H1 (cell line): ENCODE measurements at regions not wholly inside any gene's neighbourhood (a gene's known extent, or its start where the extent isn't known, plus 50 kb on each side); places are given as distances from the start of the nearest gene placed in this dataset.

Experiments
- CTCF ChIA-PET: fragments of 300-600 bp; sonication (Branson Sonifier 250); formaldehyde crosslinking; loops from one replicate; lab custom pipeline; 2021; ENCODE audit not compliant: partially characterized antibody; lab: Charles Lee
- POLR2A ChIA-PET: fragments of 300-600 bp; sonication (Branson Sonifier 250); formaldehyde crosslinking; loops from one replicate; lab custom pipeline; 2021; ENCODE audit warnings: inconsistent platforms; ENCODE audit not compliant: partially characterized antibody; lab: Charles Lee
- DNase-seq, 2 experiments: peaks; one replicate each; pipeline versions ENCODE4 v3.0.0 to v3.0.0-alpha.2; 2010 to 2022; ENCODE audit warnings: low spot score in 2 of 2, low read depth in 1 of 2, mixed read lengths in 1 of 2
- FAIRE-seq: peaks from 2 replicates; lab custom pipeline; 2011; peaks lifted over from hg19 to GRCh38; lab: Jason Lieb, UNC
- H2AFZ ChIP-seq: 2 replicates; pipeline ENCODE4 v1.8.1; 2012; ENCODE audit warnings: low read length, inconsistent platforms
- H2AK5ac ChIP-seq: 2 replicates; pipeline ENCODE4 v1.6.1; 2013; ENCODE audit warnings: low read depth, low read length
- H2BK120ac ChIP-seq: replicated peaks from 2 replicates; pipeline ENCODE3; 2013; ENCODE audit warnings: low read depth, low read length, inconsistent platforms
- H2BK12ac ChIP-seq: 2 replicates; pipeline ENCODE4 v1.6.1; 2013; ENCODE audit warnings: low read depth, low read length
- H2BK15ac ChIP-seq: 2 replicates; pipeline ENCODE4 v1.6.1; 2013; ENCODE audit warnings: low read length
- H2BK20ac ChIP-seq: 2 replicates; pipeline ENCODE4 v1.6.1; 2013; ENCODE audit warnings: low read length
- H2BK5ac ChIP-seq: 2 replicates; pipeline ENCODE4 v1.6.1; 2013; ENCODE audit warnings: low read depth, low read length
- H3K14ac ChIP-seq: 2 replicates; pipeline ENCODE4 v1.6.1; 2013; ENCODE audit warnings: inconsistent platforms; ENCODE audit not compliant: insufficient read length
- H3K18ac ChIP-seq: 2 replicates; pipeline ENCODE4 v1.6.1; 2013; ENCODE audit warnings: low read length; ENCODE audit errors: extremely low read depth
- H3K23ac ChIP-seq: 2 replicates; pipeline ENCODE4 v1.6.1; 2013; ENCODE audit warnings: inconsistent platforms; ENCODE audit not compliant: insufficient read length
- H3K23me2 ChIP-seq: 2 replicates; pipeline ENCODE4 v1.6.1; 2013; ENCODE audit warnings: low read depth, low read length
- H3K27ac ChIP-seq: 2 replicates; pipeline ENCODE4 v1.6.1; 2011; ENCODE audit warnings: low read depth, low read length, inconsistent platforms
- H3K27me3 ChIP-seq, 4 experiments: replicated peaks in 1 of 4; 1 replicate in 1 of 4; 2 replicates in 3 of 4; pipeline versions ENCODE4 v1.6.1 to v1.8.1; 2011 to 2013; ENCODE audit warnings: low read length in 3 of 4, mild to moderate bottlenecking in 3 of 4, inconsistent platforms in 2 of 4, mixed read lengths in 2 of 4, moderate library complexity in 1 of 4; ENCODE audit not compliant: control insufficient read depth in 3 of 4, insufficient read depth in 3 of 4; ENCODE audit errors: extremely low read depth in 1 of 4
- H3K36me3 ChIP-seq, 4 experiments: 2 replicates each; pipeline versions ENCODE4 v1.6.1 to v1.8.1; 2011 to 2013; ENCODE audit warnings: mild to moderate bottlenecking in 4 of 4, low read length in 3 of 4, moderate library complexity in 2 of 4, control low read depth in 1 of 4, inconsistent platforms in 1 of 4; ENCODE audit not compliant: insufficient read depth in 4 of 4, control insufficient read depth in 2 of 4
- H3K4ac ChIP-seq: replicated peaks from 2 replicates; pipeline ENCODE3; 2013; ENCODE audit warnings: low read length, low read depth, mixed read lengths, inconsistent platforms; ENCODE audit not compliant: insufficient read length
- H3K4me1 ChIP-seq, 4 experiments: replicated peaks in 1 of 4; 1 replicate in 1 of 4; 2 replicates in 3 of 4; pipeline versions ENCODE4 v1.6.1 to v1.8.1; 2011 to 2013; ENCODE audit warnings: low read length in 3 of 4, inconsistent platforms in 2 of 4, mixed read lengths in 1 of 4; ENCODE audit not compliant: insufficient read depth in 4 of 4, control insufficient read depth in 3 of 4
- H3K4me2 ChIP-seq, 2 experiments: 2 replicates each; pipeline versions ENCODE4 v1.6.1 to v1.8.1; 2011 to 2013; ENCODE audit warnings: low read depth in 2 of 2, low read length in 2 of 2, control low read depth in 1 of 2, inconsistent platforms in 1 of 2, mild to moderate bottlenecking in 1 of 2; ENCODE audit not compliant: insufficient read depth in 1 of 2
- H3K4me3 ChIP-seq, 4 experiments: fragments of 200-600, 300-600 bp in 1 of 4; sonication (generic), shearing (Covaris generic), sonication (Bioruptor Twin) in 1 of 4; 2 replicates each; pipeline versions ENCODE4 v1.5.1 to v1.8.1; 2011 to 2016; ENCODE audit warnings: low read length in 4 of 4, low read depth in 3 of 4, control low read depth in 2 of 4, inconsistent platforms in 2 of 4, mild to moderate bottlenecking in 2 of 4, mixed read lengths in 1 of 4, moderate library complexity in 1 of 4; ENCODE audit not compliant: insufficient read depth in 2 of 4; ENCODE audit errors: extremely low read depth in 1 of 4
- H3K56ac ChIP-seq: replicated peaks from 2 replicates; pipeline ENCODE3; 2013; ENCODE audit warnings: low read depth, mild to moderate bottlenecking, mixed read lengths, low read length, inconsistent platforms; ENCODE audit not compliant: insufficient read length
- H3K79me1 ChIP-seq: 2 replicates; pipeline ENCODE4 v1.6.1; 2013; ENCODE audit warnings: low read depth, low read length, control low read depth
- H3K79me2 ChIP-seq, 2 experiments: 2 replicates each; pipeline versions ENCODE4 v1.6.1 to v1.8.1; 2012 to 2013; ENCODE audit warnings: low read length in 2 of 2, mild to moderate bottlenecking in 2 of 2, inconsistent platforms in 1 of 2; ENCODE audit not compliant: insufficient read depth in 2 of 2, control insufficient read depth in 1 of 2
- H3K9ac ChIP-seq, 4 experiments: replicated peaks in 1 of 4; 1 replicate in 1 of 4; 2 replicates in 3 of 4; pipeline versions ENCODE4 v1.6.1 to v1.8.1; 2011 to 2013; ENCODE audit warnings: low read depth in 3 of 4, low read length in 3 of 4, control low read depth in 2 of 4, mild to moderate bottlenecking in 2 of 4, moderate library complexity in 2 of 4, inconsistent platforms in 1 of 4; ENCODE audit errors: extremely low read depth in 1 of 4
- H3K9me3 ChIP-seq, 2 experiments: 2 replicates each; pipeline versions ENCODE4 v1.6.1 to v1.8.1; 2012 to 2013; ENCODE audit warnings: mild to moderate bottlenecking in 2 of 2, moderate library complexity in 2 of 2, control low read depth in 1 of 2, inconsistent platforms in 1 of 2, low read depth in 1 of 2, low read length in 1 of 2, mixed read lengths in 1 of 2; ENCODE audit not compliant: insufficient read depth in 2 of 2
- H4K20me1 ChIP-seq, 2 experiments: replicated peaks in 1 of 2; 2 replicates each; pipeline versions ENCODE3 to v1.8.1; 2011 to 2013; ENCODE audit warnings: inconsistent platforms in 2 of 2, low read length in 2 of 2, mild to moderate bottlenecking in 1 of 2; ENCODE audit not compliant: insufficient read depth in 2 of 2, control insufficient read depth in 1 of 2
- H4K5ac ChIP-seq: 2 replicates; pipeline ENCODE4 v1.6.1; 2013; ENCODE audit warnings: low read length, low read depth, mixed read lengths, inconsistent platforms; ENCODE audit not compliant: insufficient read length
- H4K8ac ChIP-seq: 2 replicates; pipeline ENCODE4 v1.8.0; 2013; ENCODE audit warnings: mild to moderate bottlenecking, moderate library complexity, low read length, inconsistent platforms; ENCODE audit not compliant: insufficient read depth; ENCODE audit errors: extremely low read depth
- H4K91ac ChIP-seq: replicated peaks from 2 replicates; pipeline ENCODE3; 2013; ENCODE audit warnings: low read length, mixed read lengths, inconsistent platforms; ENCODE audit not compliant: insufficient read length
- BRCA1 ChIP-seq: IDR thresholded peaks from 2 replicates; pipeline ENCODE4 v1.6.1; 2012; ENCODE audit warnings: low read depth, low read length, improper control_type of control experiment
- CBX5 ChIP-seq: fragments of 300-800, 300-1000 bp; sonication (generic); IDR thresholded peaks from 2 replicates; pipeline ENCODE4 v1.7.1; 2016; ENCODE audit warnings: antibody characterized with exemption, low read length, low read depth
- EGR1 ChIP-seq: IDR thresholded peaks from 2 replicates; pipeline ENCODE4 v1.6.1; 2011; ENCODE audit warnings: low read depth, low read length, borderline replicate concordance
- JUND ChIP-seq: IDR thresholded peaks from 2 replicates; pipeline ENCODE4 v1.6.1; 2011; ENCODE audit warnings: mild to moderate bottlenecking, improper control_type of control experiment, low read length
- KDM5A ChIP-seq: fragments of 200-600 bp; IDR thresholded peaks from 2 replicates; pipeline ENCODE4 v1.7.1; 2012; ENCODE audit warnings: mild to moderate bottlenecking, low read length, inconsistent platforms, mixed read lengths
- MAX ChIP-seq: IDR thresholded peaks from 2 replicates; pipeline ENCODE4 v1.6.1; 2012; ENCODE audit warnings: inconsistent platforms
- NANOG ChIP-seq: IDR thresholded peaks from 2 replicates; pipeline ENCODE4 v1.6.1; 2011; ENCODE audit warnings: low read length, low read depth, mild to moderate bottlenecking, inconsistent platforms; ENCODE audit not compliant: insufficient read depth, poor library complexity, severe bottlenecking
- POU5F1 ChIP-seq: IDR thresholded peaks from 2 replicates; pipeline ENCODE4 v1.6.1; 2011; ENCODE audit warnings: low read depth, mild to moderate bottlenecking, low read length, moderate library complexity
- RFX5 ChIP-seq: IDR thresholded peaks from 2 replicates; pipeline ENCODE4 v1.6.1; 2011; ENCODE audit warnings: low read depth, low read length, improper control_type of control experiment, borderline replicate concordance
- RXRA ChIP-seq: IDR thresholded peaks from 2 replicates; pipeline ENCODE4 v1.6.1; 2011; ENCODE audit warnings: low read depth, mild to moderate bottlenecking, low read length, moderate library complexity; ENCODE audit not compliant: insufficient read depth
- SRF ChIP-seq: IDR thresholded peaks from 2 replicates; pipeline ENCODE4 v1.6.1; 2011; ENCODE audit warnings: mild to moderate bottlenecking, low read depth, low read length, moderate library complexity
- TAF7 ChIP-seq: optimal IDR thresholded peaks from 2 replicates; pipeline ENCODE3; 2011; ENCODE audit warnings: low read depth, mild to moderate bottlenecking, inconsistent platforms, low read length, moderate library complexity, borderline replicate concordance
- TBP ChIP-seq: IDR thresholded peaks from 2 replicates; pipeline ENCODE4 v1.6.1; 2011; ENCODE audit warnings: low read depth, low read length, improper control_type of control experiment
- TEAD4 ChIP-seq: IDR thresholded peaks from 2 replicates; pipeline ENCODE4 v1.6.1; 2012; ENCODE audit warnings: low read depth, low read length, inconsistent platforms, mixed read lengths
- WGBS, 2 experiments: shearing (Covaris generic) in 1 of 2; methylation state at CpG; one replicate each; pipeline versions ENCODE4 v1.1.6 to v1.1.7; 2013 to 2015; ENCODE audit warnings: low lambda C conversion rate in 2 of 2, mixed read lengths in 2 of 2, inconsistent platforms in 1 of 2, low coverage in 1 of 2, missing lambda C conversion rate in 1 of 2; ENCODE audit not compliant: insufficient replicate concordance in 2 of 2, insufficient coverage in 1 of 2, insufficient read length in 1 of 2; ENCODE audit errors: extremely low coverage in 1 of 2, missing lambda C conversion rate in 1 of 2; 5-methylcytosine and 5-hydroxymethylcytosine counted together

- WGBS, 2 experiments = 86% methylated on average over 3 of the region's 3 CpGs; no CpG with 5 or more reads in 1 of the 2 experiments
- POLR2A ChIA-PET = no interaction called here
- no peak overlapping the region for H2AFZ ChIP-seq
Measured at GRCh38 chr14:34122081-34122480, 171.2 kb upstream of the EGLN3 start.

More at GRCh38 chr14:34122081-34122480, 171.2 kb upstream of the EGLN3 start:
- TF ChIP-seq EGR1 (no peak), TBP (no peak), KDM5A (no peak), NANOG (no peak), CBX5 (no peak), SRF (no peak), BRCA1 (no peak), RXRA (no peak), TEAD4 (no peak), RFX5 (no peak), JUND (no peak), TAF7 (no peak), MAX (no peak), POU5F1 (no peak)
- Histone ChIP-seq H3K23me2 (no peaks in the 10 kb centered on the region), H2BK15ac (no peak overlapping the region), H2BK12ac (no peak overlapping the region), H3K9me3 (no peaks in the 10 kb centered on the region), H2BK20ac (no peak overlapping the region), H3K23ac (no peak overlapping the region), H3K36me3 (no peaks in the 10 kb centered on the region), H2AK5ac (no peak overlapping the region), H3K27me3 (no peaks in the 10 kb centered on the region), H4K91ac (no peak overlapping the region), H3K56ac (no peak overlapping the region), H3K27ac (no peak overlapping the region), H3K14ac (no peak overlapping the region), H2BK120ac (no peak overlapping the region), H4K8ac (no peak overlapping the region), H3K18ac (no peak overlapping the region), H3K9ac (no peak overlapping the region), H3K79me2 (no peaks in the 10 kb centered on the region), H3K4me1 (no peaks in the 10 kb centered on the region; a peak in 1 of 7 replicates), H3K4me3 (no peak overlapping the region), H3K4me2 (no peak overlapping the region), H3K79me1 (no peaks in the 10 kb centered on the region), H2BK5ac (no peak overlapping the region), H4K20me1 (no peaks in the 10 kb centered on the region), H4K5ac (no peak overlapping the region), H3K4ac (no peak overlapping the region)
- CTCF ChIA-PET = interaction anchor here (1.5 kb wide), 1 partner anchor 16 kb away, joined by 4 read pairs; no protein-coding TSS in a partner anchor
- FAIRE-seq (no peak), DNase-seq (no peak)
